ENCODE measurements at regions not wholly inside any gene's neighbourhood (a gene's known extent, or its start where the extent isn't known, plus 50 kb on each side); places are given as distances from the start of the nearest gene placed in this dataset.

GRCh38 chr11:131254254-131254653 lies 116.2 kb upstream of the NTM start:
- H3K4me1 ChIP-seq, result no peaks in the 10 kb centered on the region
- H3K4me3 ChIP-seq, result no peak overlapping the region
- TF ChIP-seq CTCF (IDR thresholded peaks at IDR 0.05) (no peak), POLR2A (IDR thresholded peaks at IDR 0.05) (no peak)
- H3K27me3 ChIP-seq, result no peaks in the 10 kb centered on the region
- ATAC-seq (no peak), DNase-seq (no peak)
- 12% methylated on average over 7 of the region's 7 CpGs for WGBS (ENCODE audit: insufficient coverage, low coverage, low lambda C conversion rate, missing lambda C conversion rate)
- intact Hi-C loops (cut with DNase I), result no loop called here
- no peak overlapping the region for H3K27ac ChIP-seq
- H3K36me3 ChIP-seq, result no peaks in the 10 kb centered on the region
- no peaks in the 10 kb centered on the region for H3K9me3 ChIP-seq

- WGBS (ENCODE audit: insufficient coverage, low coverage, low lambda C conversion rate, missing lambda C conversion rate), result 29% methylated on average over 5 of the region's 5 CpGs
- Histone ChIP-seq H3K4me1 (no peaks in the 10 kb centered on the region), H3K36me3 (no peaks in the 10 kb centered on the region), H3K27me3 (no peaks in the 10 kb centered on the region), H3K27ac (no peak overlapping the region), H3K4me3 (no peak overlapping the region), H3K9me3 (no peaks in the 10 kb centered on the region)
- intact Hi-C loops (cut with DNase I), result no loop called here
- ATAC-seq, result no peak
- TF ChIP-seq CTCF (IDR thresholded peaks at IDR 0.05) (no peak), POLR2A (IDR thresholded peaks at IDR 0.05) (no peak)
- DNase-seq, result no peak
Measured at GRCh38 chr11:131274233-131274632, 96.2 kb upstream of the NTM start.

DNA sequence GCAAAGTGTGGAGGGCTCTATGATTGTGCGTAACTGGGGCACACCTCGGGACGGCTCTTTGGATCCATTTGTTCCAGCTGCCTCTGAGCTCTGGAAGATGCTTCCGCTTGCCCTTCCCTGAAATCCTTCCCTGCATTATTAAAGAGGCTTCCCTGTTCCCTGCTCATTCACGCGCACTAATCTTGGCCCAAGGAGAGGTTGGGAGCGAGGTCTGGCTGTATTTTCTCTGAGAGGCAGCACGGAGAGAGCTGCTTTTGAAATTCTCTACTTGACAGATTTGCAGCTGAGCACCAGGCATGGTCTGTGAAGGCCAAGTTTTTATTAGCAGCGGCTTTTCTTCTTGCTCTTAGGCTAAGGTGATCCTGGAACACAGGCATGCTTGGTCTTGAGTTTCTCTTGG lies 94.8 kb upstream of the NTM start:
- no peak for DNase-seq
- Histone ChIP-seq H3K4me3 (no peak overlapping the region), H3K36me3 (no peaks in the 10 kb centered on the region), H3K27me3 (no peaks in the 10 kb centered on the region), H3K9me3 (no peaks in the 10 kb centered on the region), H3K4me1 (no peaks in the 10 kb centered on the region), H3K27ac (no peak overlapping the region)
- no peak for ATAC-seq
- intact Hi-C loops (cut with DNase I), result no loop called here
- TF ChIP-seq POLR2A (IDR thresholded peaks at IDR 0.05) (no peak), CTCF (IDR thresholded peaks at IDR 0.05) (no peak)
- 73% methylated on average over 6 of the region's 9 CpGs for WGBS (ENCODE audit: insufficient coverage, low coverage, low lambda C conversion rate, missing lambda C conversion rate)

DNA sequence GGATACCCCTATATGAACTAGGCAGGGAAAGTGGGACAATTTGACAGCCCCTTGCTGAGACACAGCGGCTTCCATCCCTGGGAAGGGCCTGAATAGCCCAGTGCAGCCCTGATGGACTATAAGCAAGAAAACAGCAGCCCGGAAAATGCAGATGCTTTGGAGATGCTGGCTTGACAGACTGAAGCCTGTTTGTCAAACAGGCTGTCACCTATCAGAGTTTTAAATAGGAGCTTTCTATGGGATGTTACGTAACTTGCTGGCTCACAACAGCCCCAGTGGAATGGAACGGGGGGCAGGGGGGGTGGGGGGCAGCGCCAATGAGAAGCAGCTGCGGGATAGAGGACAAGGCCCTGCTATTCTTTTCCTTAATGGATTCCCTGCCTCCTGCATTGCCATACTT lies 91.9 kb upstream of the NTM start:
- Histone ChIP-seq H3K4me1 (no peaks in the 10 kb centered on the region), H3K27me3 (no peaks in the 10 kb centered on the region), H3K36me3 (no peaks in the 10 kb centered on the region), H3K4me3 (no peak overlapping the region), H3K9me3 (no peaks in the 10 kb centered on the region), H3K27ac (no peak overlapping the region)
- TF ChIP-seq CTCF (IDR thresholded peaks at IDR 0.05) (no peak), POLR2A (IDR thresholded peaks at IDR 0.05) (no peak)
- intact Hi-C loops (cut with DNase I), result no loop called here
- WGBS (ENCODE audit: insufficient coverage, low coverage, low lambda C conversion rate, missing lambda C conversion rate), result 60% methylated on average over 6 of the region's 6 CpGs
- ATAC-seq (no peak), DNase-seq (no peak)

All from right lobe of liver (tissue), 6 donors.